ENCODE measurements at regions not wholly inside any gene's neighbourhood (a gene's known extent, or its start where the extent isn't known, plus 50 kb on each side); places are given as distances from the start of the nearest gene placed in this dataset.
"Not testable (repeated sequence)": the region's sequence is repeated elsewhere in the genome, so short reads cannot be mapped to it uniquely, and the experiment has no call there.

- DNase-seq, result no peak
Measured at GRCh38 chr9:75197561-75197960, 109.2 kb downstream of the OSTF1 start.

DNA sequence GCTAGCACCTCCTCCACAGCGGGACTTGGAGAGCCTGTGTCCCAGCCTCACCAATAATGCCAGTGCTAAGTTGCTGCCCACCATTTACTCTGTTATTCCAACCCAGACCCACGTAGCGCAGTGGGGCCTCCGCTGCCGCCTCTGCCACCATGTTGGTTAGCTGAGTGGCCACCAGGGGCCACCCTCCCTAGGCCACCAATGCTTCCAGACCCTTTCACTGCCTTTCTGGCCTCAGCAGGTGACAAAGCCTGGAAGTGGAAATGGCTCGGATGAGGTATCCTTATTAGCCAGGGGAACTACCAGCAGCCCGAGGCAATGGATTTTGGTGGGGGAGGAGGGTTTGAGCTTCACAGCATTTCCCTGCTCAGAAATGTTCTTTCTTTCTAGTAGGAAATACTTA lies 110.1 kb downstream of the OSTF1 start:
- DNase-seq, result no peak

DNA sequence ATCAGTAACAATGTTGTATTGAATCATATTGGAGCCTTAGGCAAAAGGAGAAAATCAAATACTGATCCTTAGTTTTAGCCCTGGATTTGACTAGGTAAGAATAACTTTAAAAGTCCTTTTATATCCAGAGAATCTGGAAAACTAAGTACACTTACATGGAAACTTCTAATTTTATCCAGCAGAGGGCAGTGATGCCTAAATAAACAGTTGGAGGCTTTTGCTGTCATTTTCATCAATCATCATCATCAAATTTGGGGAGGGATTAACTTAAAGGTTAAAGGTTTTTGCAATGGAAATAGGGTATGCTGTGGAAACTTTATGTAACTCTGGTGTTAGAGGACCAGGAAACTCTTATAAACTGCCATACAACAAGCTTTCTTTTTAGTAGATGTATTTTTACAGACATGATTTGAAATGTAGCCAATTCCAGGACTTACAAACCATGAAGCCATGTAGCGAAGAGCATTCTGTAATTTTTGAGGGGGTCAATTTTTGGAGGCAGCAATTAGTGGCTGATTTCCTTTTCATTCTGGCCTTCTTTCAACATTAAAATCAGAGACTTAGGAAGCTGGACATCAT lies 112.7 kb downstream of the OSTF1 start:
- DNase-seq, result no peak

DNA sequence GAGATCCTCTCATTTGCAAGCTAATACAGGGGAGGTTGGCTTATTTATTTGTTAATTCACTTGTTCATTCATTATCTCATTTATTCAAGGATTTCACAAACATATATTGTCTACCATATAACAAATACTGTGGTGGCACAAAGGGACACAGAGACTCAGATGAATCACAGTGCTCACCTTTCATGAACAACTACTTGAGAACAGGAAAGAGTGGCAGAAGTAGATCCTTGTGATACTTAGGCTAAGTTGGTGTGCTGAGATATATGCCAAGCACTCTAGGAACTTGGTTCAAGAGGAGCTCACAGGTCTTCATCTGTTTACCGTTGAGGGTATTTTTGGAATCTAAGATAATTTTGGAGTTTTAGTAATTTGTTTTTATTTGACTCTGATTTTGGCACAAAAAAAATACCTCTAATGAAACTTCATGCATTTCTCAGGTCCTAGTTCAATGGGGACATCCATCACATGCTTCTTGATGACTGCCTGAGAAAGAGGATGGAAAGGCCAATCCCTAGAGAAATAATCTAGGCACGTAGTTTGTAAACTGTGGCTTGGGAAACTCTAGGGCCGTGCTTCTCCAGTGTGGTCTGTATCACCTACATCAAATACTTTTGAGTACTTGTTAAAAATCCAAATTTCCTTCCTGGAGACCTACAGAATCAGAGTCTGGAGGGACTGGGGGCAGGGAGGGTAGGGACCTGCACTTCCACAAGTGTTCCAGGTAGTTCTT lies 113.3 kb downstream of the OSTF1 start:
- DNase-seq, result no peak

DNA sequence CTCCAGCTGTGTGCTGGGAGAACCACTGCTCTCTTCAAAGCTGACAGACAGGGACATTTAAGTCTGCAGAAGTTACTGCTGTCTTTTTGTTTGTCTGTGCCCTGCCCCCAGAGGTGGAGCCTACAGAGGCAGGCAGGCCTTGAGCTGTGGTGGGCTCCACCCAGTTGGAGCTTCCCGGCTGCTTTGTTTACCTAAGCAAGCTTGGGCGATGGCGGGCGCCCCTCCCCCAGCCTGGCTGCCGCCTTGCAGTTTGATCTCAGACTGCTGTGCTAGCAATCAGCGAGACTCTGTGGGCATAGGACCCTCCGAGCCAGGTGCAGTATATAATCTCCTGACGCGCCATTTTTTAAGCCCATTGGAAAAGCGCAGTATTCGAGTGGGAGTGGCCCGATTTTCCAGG lies 119.7 kb downstream of the OSTF1 start:
- not testable (repeated sequence) for DNase-seq

GRCh38 chr9:75210215-75210614 lies 121.9 kb downstream of the OSTF1 start:
- no peak for DNase-seq

GRCh38 chr9:75213765-75214164 lies 125.5 kb downstream of the OSTF1 start:
- no peak for DNase-seq

DNA sequence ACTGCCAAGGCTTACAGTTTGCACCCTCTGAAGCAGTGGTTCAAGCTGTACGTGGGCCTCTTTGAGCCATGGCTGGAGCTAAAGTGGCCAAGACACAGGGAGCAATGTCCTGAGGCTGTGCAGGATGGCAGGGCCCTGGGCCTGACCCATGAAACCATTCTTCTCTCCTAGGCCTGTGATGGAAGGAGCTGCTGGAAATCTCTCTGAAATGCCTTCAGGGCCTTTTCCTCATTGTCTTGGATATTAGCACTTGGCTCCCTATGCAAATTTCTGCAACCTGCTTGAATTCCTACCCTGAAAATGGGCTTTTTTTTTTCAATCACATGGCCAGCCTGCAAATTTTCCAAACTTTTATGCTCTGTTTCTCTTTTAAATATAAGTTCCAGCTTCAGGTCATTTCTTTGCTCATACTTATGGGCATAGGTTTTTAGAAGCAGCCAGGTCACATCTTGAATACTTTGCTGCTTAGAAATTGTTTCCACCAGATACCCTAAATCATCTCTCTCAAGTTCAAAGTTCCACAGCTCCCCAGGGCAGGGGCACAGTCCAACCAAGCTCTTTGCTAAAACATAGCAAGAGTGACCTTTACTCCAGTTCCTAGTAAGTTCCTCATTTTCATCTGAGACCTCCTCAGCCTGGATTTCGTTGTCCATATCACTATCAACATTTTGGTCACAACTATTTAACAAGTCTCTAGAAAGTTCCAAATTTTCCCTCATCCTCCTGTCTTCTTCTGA lies 138.3 kb downstream of the OSTF1 start:
- DNase-seq, result no peak

DNA sequence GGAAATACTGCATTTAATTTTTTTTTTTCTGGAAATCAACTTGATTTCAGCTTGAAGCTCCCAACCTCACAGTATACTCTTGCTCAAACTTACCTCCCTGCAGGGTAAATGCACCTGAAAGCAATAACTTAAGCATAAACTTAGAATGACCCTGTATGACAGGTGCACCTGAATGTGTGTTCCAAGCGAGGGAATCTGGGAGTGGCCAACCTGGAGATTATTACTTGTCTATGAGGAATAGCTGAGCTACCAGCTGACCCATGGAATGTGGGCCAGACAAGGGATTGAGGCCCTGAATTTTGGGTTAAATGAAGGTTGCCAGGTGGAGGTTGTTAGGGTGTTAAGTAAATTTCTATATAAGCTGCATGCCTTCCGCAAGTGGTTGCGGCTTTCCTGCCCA lies 140.6 kb downstream of the OSTF1 start:
- no peak for DNase-seq

DNA sequence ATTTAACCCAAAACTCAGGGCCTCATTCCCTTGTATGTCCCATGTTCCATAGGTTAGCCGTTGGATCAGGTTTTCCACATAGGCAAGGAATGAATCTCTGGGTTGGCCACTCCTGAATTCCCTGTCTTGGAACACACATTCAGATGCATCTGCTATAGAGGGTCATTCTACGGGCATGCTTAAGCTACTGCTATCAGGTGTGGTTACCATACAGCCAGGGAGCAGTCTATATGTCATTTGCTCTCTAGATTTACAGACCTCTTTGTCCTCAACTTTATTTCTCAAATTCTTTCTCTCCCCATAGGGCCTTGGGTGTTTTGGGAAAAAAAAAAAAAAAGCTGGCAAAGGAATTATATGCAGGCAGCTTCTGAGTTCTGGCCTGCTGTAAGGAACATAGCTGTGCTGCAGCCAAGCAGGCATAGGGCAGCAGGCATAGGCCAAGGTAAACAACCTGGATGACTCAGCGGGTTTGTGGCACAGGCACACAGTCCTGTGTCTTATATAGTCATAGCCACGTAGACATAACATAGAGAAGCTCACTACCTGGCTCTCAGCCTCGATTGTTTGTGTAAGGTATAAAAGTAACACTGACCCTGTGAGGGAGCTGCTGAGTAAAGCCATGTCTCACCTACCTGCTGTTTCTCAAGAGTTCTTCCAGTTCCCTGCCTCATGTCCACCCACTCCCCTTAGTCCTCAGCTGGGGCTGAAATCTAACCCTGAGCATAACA lies 141.5 kb downstream of the OSTF1 start:
- DNase-seq, result no peak

- DNase-seq, result no peak
Measured at GRCh38 chr9:75230469-75230868, 142.2 kb downstream of the OSTF1 start.

- no peak for DNase-seq
Measured at GRCh38 chr9:75231167-75231566, 142.9 kb downstream of the OSTF1 start.

DNA sequence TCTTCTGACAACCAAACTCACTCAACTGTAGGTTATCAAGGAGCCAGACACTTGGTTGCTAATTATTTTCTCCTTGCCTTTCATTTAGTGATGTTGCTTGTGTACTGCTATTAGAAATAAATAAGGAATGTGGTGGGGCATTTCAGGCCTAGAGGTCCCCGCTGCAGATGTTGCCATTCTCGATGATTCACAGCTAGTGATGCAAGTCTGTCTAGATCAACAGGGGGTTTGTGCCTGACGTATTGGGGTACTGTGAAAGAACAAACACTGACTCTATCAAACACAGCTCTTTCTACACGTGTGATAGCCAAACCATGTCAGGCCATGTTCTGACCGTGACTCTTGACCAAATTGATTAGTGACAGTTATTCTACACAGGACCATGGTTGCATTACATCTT lies 144.7 kb downstream of the OSTF1 start:
- no peak for DNase-seq

- DNase-seq, result no peak
Measured at GRCh38 chr9:75235632-75236031, 147.3 kb downstream of the OSTF1 start.

DNA sequence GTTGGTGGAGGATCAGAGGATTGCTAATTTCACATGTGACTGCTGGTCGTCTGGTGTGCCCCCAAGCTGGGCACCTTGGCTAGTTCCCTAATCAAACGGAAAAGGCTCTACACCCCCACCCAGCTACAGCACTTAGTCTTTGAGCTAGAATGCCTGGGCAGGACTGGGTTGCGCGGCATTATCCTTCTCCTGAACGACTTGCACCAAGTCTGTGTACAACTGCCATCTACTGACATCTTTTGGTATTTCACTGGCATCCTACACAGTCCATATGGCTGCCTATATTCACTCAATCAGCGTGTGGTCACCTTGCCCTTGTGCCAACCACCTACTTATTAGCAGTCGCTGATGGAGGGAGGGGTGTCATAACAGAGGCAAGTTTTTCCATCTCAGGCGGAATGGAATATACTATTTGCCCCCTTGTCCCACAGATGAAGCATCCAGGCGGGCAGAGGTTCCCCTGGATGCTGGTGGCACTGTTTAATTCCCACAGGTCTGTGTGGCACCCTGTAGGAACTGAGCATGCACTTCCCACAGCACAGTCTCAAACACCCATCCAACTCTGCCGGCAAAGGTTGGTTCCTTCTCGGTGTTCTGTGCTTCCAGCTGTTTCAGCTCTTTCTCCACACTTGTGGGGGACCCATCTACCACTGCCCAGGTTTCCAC lies 150.1 kb downstream of the OSTF1 start:
- DNase-seq, result no peak

DNA sequence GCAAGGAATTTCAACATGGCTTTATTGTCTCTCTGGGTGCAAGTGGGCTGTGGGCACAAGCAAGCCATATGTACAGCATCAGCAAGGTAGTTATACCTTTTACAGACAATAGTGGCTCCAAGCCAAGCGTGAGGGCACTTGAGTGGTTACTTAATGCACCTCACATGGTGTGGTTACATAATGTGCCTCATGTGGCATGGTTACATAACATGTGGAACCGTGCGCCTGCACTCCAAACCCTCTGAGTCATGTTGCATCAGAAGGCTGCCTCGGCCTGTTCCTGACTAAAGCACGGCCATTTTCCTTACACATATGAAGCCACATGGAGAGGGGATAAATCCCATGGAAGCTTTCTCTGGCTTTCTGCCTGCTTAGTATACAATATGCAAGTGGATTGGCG lies 150.9 kb downstream of the OSTF1 start:
- no peak for DNase-seq

DNA sequence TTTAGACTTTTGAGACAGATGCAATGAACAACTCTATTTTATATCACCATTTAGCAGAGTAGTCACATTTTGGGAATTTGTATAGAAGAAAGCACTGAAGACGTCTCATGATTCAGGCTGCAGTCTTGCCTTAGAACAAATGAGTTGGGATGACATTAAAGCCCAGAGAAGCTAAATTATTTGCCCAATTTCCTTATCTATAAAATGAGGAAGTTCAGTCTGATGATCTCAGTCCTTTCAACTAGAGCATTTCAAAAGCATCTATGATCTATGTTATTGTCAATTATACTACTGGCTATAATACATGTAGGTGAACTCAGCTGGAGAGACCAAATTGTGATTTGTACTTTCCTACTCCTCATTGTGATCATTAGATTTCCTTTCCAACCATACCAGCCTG lies 154.1 kb downstream of the OSTF1 start:
- DNase-seq, result no peak

- DNase-seq, result no peak
Measured at GRCh38 chr9:75246949-75247348, 158.6 kb downstream of the OSTF1 start.

GRCh38 chr9:75265525-75265972 lies 177.2 kb downstream of the OSTF1 start:
- peak; percentile 62 for DNase-seq

- DNase-seq, result no peak
Measured at GRCh38 chr9:75269197-75269596, 180.9 kb downstream of the OSTF1 start.

- not testable (repeated sequence) for DNase-seq
Measured at GRCh38 chr9:75273055-75273454, 184.7 kb downstream of the OSTF1 start.

DNA sequence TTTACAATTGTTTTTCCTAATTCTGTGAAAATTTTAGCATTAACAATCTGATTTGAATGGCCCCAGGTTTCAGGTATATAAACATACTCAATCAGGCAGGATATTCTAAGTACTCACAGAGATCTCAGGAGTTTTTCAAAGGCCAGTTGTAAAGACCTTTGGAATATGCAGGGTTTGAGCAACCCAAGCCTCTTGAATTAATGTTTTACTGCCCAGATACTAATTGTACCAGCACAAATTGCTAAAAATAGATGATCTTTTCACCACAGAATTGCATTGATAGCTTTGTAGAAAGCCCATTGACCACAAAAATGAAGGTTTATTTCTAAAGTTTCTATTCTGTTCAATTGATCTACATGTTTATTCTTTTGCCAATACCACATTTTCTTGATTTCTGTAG lies 186.5 kb downstream of the OSTF1 start:
- no peak for DNase-seq

GRCh38 chr9:75282047-75282446 lies 193.7 kb downstream of the OSTF1 start:
- DNase-seq, result no peak
